ENCODE measurements at regions not wholly inside any gene's neighbourhood (a gene's known extent, or its start where the extent isn't known, plus 50 kb on each side); places are given as distances from the start of the nearest gene placed in this dataset.
"Not testable (repeated sequence)": the region's sequence is repeated elsewhere in the genome, so short reads cannot be mapped to it uniquely, and the experiment has no call there.

- H3K27me3 ChIP-seq (ENCODE audit: control insufficient read depth, insufficient read depth, low read length); intact Hi-C loops (cut with DNase I); H3K36me3 ChIP-seq (ENCODE audit: control insufficient read depth in 2 of 3, insufficient read depth in 3 of 3, low read length in 3 of 3); H3K4me1 ChIP-seq (ENCODE audit: control insufficient read depth in 2 of 3, insufficient read depth in 2 of 3, low read depth in 1 of 3, low read length in 3 of 3); H3K4me3 ChIP-seq (ENCODE audit: low read length in 3 of 3); DNase-seq; FAIRE-seq; H3K27ac ChIP-seq (ENCODE audit: low read depth in 2 of 2, low read length in 2 of 2); H3K9me3 ChIP-seq (ENCODE audit: control insufficient read depth in 2 of 3, insufficient read depth in 1 of 3, low read length in 3 of 3); H3K9ac ChIP-seq (ENCODE audit: low read length in 3 of 3): not testable (repeated sequence)
Observed at GRCh38 chr5:176117699-176118238, 120.5 kb upstream of the SIMC1 start.

GRCh38 chr5:176122361-176122760 is 115.9 kb upstream of the SIMC1 start:
- FAIRE-seq; H3K4me3 ChIP-seq (ENCODE audit: low read length in 3 of 3); intact Hi-C loops (cut with DNase I): not testable (repeated sequence)

GRCh38 chr5:176124120-176124519 is 114.1 kb upstream of the SIMC1 start:
- H3K4me1 ChIP-seq (ENCODE audit: control insufficient read depth in 2 of 3, insufficient read depth in 2 of 3, low read depth in 1 of 3, low read length in 3 of 3); FAIRE-seq; H3K27ac ChIP-seq (ENCODE audit: low read depth in 2 of 2, low read length in 2 of 2); H3K9me3 ChIP-seq (ENCODE audit: control insufficient read depth in 2 of 3, insufficient read depth in 1 of 3, low read length in 3 of 3); H3K9ac ChIP-seq (ENCODE audit: low read length in 3 of 3); H3K4me3 ChIP-seq (ENCODE audit: low read length in 3 of 3); intact Hi-C loops (cut with DNase I); DNase-seq; H3K27me3 ChIP-seq (ENCODE audit: control insufficient read depth, insufficient read depth, low read length); H3K36me3 ChIP-seq (ENCODE audit: control insufficient read depth in 2 of 3, insufficient read depth in 3 of 3, low read length in 3 of 3): not testable (repeated sequence)

More at GRCh38 chr5:176122361-176122760, 115.9 kb upstream of the SIMC1 start:
- not testable (repeated sequence) for H3K4me1 ChIP-seq (ENCODE audit: control insufficient read depth in 2 of 3, insufficient read depth in 2 of 3, low read depth in 1 of 3, low read length in 3 of 3); H3K36me3 ChIP-seq (ENCODE audit: control insufficient read depth in 2 of 3, insufficient read depth in 3 of 3, low read length in 3 of 3); DNase-seq; H3K9me3 ChIP-seq (ENCODE audit: control insufficient read depth in 2 of 3, insufficient read depth in 1 of 3, low read length in 3 of 3); H3K27me3 ChIP-seq (ENCODE audit: control insufficient read depth, insufficient read depth, low read length); H3K9ac ChIP-seq (ENCODE audit: low read length in 3 of 3); H3K27ac ChIP-seq (ENCODE audit: low read depth in 2 of 2, low read length in 2 of 2)

GRCh38 chr5:176131771-176132170 is 106.5 kb upstream of the SIMC1 start:
- DNase-seq (no peak), FAIRE-seq (no peak)
- Histone ChIP-seq H3K9ac (ENCODE audit: low read length in 3 of 3) (no peak overlapping the region), H3K4me1 (ENCODE audit: control insufficient read depth in 2 of 3, insufficient read depth in 2 of 3, low read depth in 1 of 3, low read length in 3 of 3) (no peaks in the 10 kb centered on the region), H3K36me3 (ENCODE audit: control insufficient read depth in 2 of 3, insufficient read depth in 3 of 3, low read length in 3 of 3) (no peaks in the 10 kb centered on the region), H3K9me3 (ENCODE audit: control insufficient read depth in 2 of 3, insufficient read depth in 1 of 3, low read length in 3 of 3) (no peaks in the 10 kb centered on the region), H3K4me3 (ENCODE audit: low read length in 3 of 3) (no peak overlapping the region), H3K27ac (ENCODE audit: low read depth in 2 of 2, low read length in 2 of 2) (no peak overlapping the region), H3K27me3 (ENCODE audit: control insufficient read depth, insufficient read depth, low read length) (no peaks in the 10 kb centered on the region)
- TF ChIP-seq CTCF (IDR thresholded peaks at IDR 0.05; ENCODE audit: borderline replicate concordance, extremely low read depth, insufficient read depth): no peak
- intact Hi-C loops (cut with DNase I): no loop called here

GRCh38 chr5:176132471-176133288 is 105.5 kb upstream of the SIMC1 start:
- Histone ChIP-seq H3K27ac (ENCODE audit: low read depth in 2 of 2, low read length in 2 of 2) (no peak overlapping the region), H3K4me1 (ENCODE audit: control insufficient read depth in 2 of 3, insufficient read depth in 2 of 3, low read depth in 1 of 3, low read length in 3 of 3) (no peaks in the 10 kb centered on the region), H3K9me3 (ENCODE audit: control insufficient read depth in 2 of 3, insufficient read depth in 1 of 3, low read length in 3 of 3) (no peaks in the 10 kb centered on the region), H3K27me3 (ENCODE audit: control insufficient read depth, insufficient read depth, low read length) (no peaks in the 10 kb centered on the region), H3K4me3 (ENCODE audit: low read length in 3 of 3) (no peak overlapping the region), H3K9ac (ENCODE audit: low read length in 3 of 3) (no peak overlapping the region), H3K36me3 (ENCODE audit: control insufficient read depth in 2 of 3, insufficient read depth in 3 of 3, low read length in 3 of 3) (no peaks in the 10 kb centered on the region)
- DNase-seq: peak in 2 of 5 donors; percentile 39 to 68
- no peak for TF ChIP-seq CTCF (IDR thresholded peaks at IDR 0.05; ENCODE audit: borderline replicate concordance, extremely low read depth, insufficient read depth)
- intact Hi-C loops (cut with DNase I): no loop called here
- no peak for FAIRE-seq
